Natural killer cell (primary cell): ENCODE measurements at regions not wholly inside any gene's neighbourhood (a gene's known extent, or its start where the extent isn't known, plus 50 kb on each side); places are given as distances from the start of the nearest gene placed in this dataset.
"Not testable (repeated sequence)": the region's sequence is repeated elsewhere in the genome, so short reads cannot be mapped to it uniquely, and the experiment has no call there.

Experiments
- ATAC-seq, 3 donors: fragments of 150-1000 bp in 2 of 3; fragments of 200-7000 bp in 1 of 3; cut with Tn5 transposase; 1 replicate in 1 of 3; 2 replicates in 2 of 3; pipeline ENCODE4 v1.10.0; 2021; ENCODE audit warnings: mild to moderate bottlenecking in 2 of 3, moderate library complexity in 2 of 3
- DNase-seq, 2 donors: peaks; one replicate each; pipeline versions ENCODE4 v3.0.0 to v3.0.0-alpha.2; 2013 to 2021; ENCODE audit warnings: mixed read lengths in 1 of 2
- H3K27ac ChIP-seq: one replicate; pipeline ENCODE4 v1.5.1; 2013; ENCODE audit warnings: mild to moderate bottlenecking, low read length
- H3K27me3 ChIP-seq: one replicate; pipeline ENCODE4 v1.6.1; 2013; ENCODE audit warnings: low read length; ENCODE audit not compliant: control insufficient read depth, insufficient read depth
- H3K36me3 ChIP-seq: one replicate; pipeline ENCODE4 v1.6.1; 2013; ENCODE audit warnings: low read length; ENCODE audit not compliant: control insufficient read depth, insufficient read depth
- H3K4me1 ChIP-seq: one replicate; pipeline ENCODE4 v1.6.1; 2013; ENCODE audit warnings: low read length; ENCODE audit not compliant: control insufficient read depth, insufficient read depth
- H3K4me3 ChIP-seq: one replicate; pipeline ENCODE4 v1.5.1; 2013; ENCODE audit warnings: low read length
- H3K9me3 ChIP-seq: one replicate; pipeline ENCODE4 v1.6.1; 2013; ENCODE audit warnings: low read length; ENCODE audit not compliant: control insufficient read depth, insufficient read depth
- H3K27ac Mint-ChIP-seq, 2 donors: one replicate each; pipeline ENCODE4 v1.8.0; 2022; ENCODE audit warnings: mild to moderate bottlenecking in 2 of 2, mixed read lengths in 2 of 2, moderate library complexity in 1 of 2
- H3K27me3 Mint-ChIP-seq, 2 donors: one replicate each; pipeline ENCODE4 v1.8.0; 2022; ENCODE audit warnings: low read depth in 2 of 2, mixed read lengths in 2 of 2
- H3K36me3 Mint-ChIP-seq: one replicate; pipeline ENCODE4 v1.8.0; 2022; ENCODE audit warnings: mixed read lengths
- H3K4me1 Mint-ChIP-seq, 2 donors: one replicate each; pipeline ENCODE4 v1.8.0; 2022; ENCODE audit warnings: mixed read lengths in 2 of 2
- H3K4me3 Mint-ChIP-seq: one replicate; pipeline ENCODE4 v1.8.0; 2022; ENCODE audit warnings: mild to moderate bottlenecking, moderate library complexity, mixed read lengths
- H3K9me3 Mint-ChIP-seq, 2 donors: one replicate each; pipeline ENCODE4 v1.8.0; 2022; ENCODE audit warnings: mixed read lengths in 2 of 2
- CTCF ChIP-seq: fragments of 200-600 bp; IDR thresholded peaks from one replicate; pipeline ENCODE4 v1.8.0; 2022; ENCODE audit warnings: antibody characterized with exemption
- WGBS: methylation state at CpG from one replicate; pipeline ENCODE4 v1.1.7; 2013; ENCODE audit warnings: missing lambda C conversion rate; ENCODE audit not compliant: insufficient coverage; 5-methylcytosine and 5-hydroxymethylcytosine counted together
- intact Hi-C: fragments of 100-400 bp; cut with micrococcal nuclease; formaldehyde crosslinking; loops from one replicate; pipeline ENCODE4 v1.14.2; 2022

GRCh38 chr10:6985644-6986043 lies 405.6 kb upstream of the PRKCQ start:
- H3K27ac Mint-ChIP-seq: no peak overlapping the region
- WGBS: 88% methylated on average over 9 of the region's 9 CpGs
- Histone ChIP-seq H3K27ac (no peak overlapping the region), H3K27me3 (no peaks in the 10 kb centered on the region), H3K4me3 (no peak overlapping the region), H3K36me3 (no peaks in the 10 kb centered on the region), H3K9me3 (no peaks in the 10 kb centered on the region), H3K4me1 (peaks cover 4% of the 10 kb centered on the region)
- H3K27me3 Mint-ChIP-seq: no peaks in the 10 kb centered on the region
- intact Hi-C loops: no loop called here
- no peak for DNase-seq
- no peak for ATAC-seq
- H3K4me1 Mint-ChIP-seq: peaks cover 11 to 24% of the 10 kb centered on the region in 2 donors
- H3K36me3 Mint-ChIP-seq: no peaks in the 10 kb centered on the region
- TF ChIP-seq CTCF: no peak
- no peak overlapping the region for H3K4me3 Mint-ChIP-seq
- no peaks in the 10 kb centered on the region for H3K9me3 Mint-ChIP-seq

DNA sequence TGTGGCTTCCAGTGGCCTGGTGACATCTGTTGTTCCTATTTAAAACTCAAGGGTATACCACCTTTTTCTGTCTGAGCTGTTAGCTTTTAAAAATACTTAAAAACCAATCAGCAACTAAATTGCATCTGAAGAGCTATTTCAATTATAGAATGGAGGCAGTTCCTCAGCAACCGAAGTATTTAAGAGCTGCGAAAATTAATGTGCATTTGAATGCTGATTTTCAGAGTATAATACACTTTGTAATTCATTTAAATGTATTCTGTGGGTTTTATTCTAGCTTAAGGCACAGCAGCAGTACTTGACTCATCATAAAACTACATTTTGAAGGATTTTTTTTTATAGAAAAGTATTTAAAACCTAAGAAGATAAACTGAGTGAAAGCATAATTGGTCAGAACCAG lies 404.9 kb upstream of the PRKCQ start:
- no peak overlapping the region for H3K4me3 Mint-ChIP-seq
- no CpG with 5 or more reads among the region's 2 CpGs for WGBS
- Histone ChIP-seq H3K4me3 (no peak overlapping the region), H3K36me3 (no peaks in the 10 kb centered on the region), H3K4me1 (peaks cover 7% of the 10 kb centered on the region), H3K27ac (no peak overlapping the region), H3K27me3 (no peaks in the 10 kb centered on the region), H3K9me3 (no peaks in the 10 kb centered on the region)
- no peaks in the 10 kb centered on the region for H3K9me3 Mint-ChIP-seq
- intact Hi-C loops: no loop called here
- no peaks in the 10 kb centered on the region for H3K27me3 Mint-ChIP-seq
- peaks cover 12 to 18% of the 10 kb centered on the region in 2 donors for H3K4me1 Mint-ChIP-seq
- ATAC-seq: no peak
- no peak for TF ChIP-seq CTCF
- DNase-seq: no peak
- no peak overlapping the region for H3K27ac Mint-ChIP-seq
- H3K36me3 Mint-ChIP-seq: no peaks in the 10 kb centered on the region

DNA sequence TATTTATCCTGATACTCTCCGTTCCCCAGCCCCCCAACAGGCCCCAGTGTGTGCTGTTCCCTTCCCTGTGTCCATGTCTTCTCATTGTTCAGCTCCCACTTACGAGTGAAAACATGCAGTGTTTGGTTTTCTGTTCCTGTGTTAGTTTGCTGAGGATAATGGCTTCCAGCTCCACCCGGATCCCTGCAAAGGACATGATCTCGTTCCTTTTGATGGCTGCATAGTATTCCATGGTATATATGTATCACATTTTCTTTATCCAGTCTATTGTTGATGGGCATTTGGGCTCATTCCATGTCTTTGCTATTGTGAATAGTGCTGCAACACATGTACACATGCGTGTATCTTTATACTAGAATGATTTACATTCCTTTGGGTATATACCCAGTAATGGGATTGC lies 403.9 kb upstream of the PRKCQ start:
- ATAC-seq, H3K9me3 ChIP-seq, H3K4me3 ChIP-seq, H3K27ac Mint-ChIP-seq, H3K36me3 ChIP-seq, H3K27me3 Mint-ChIP-seq, intact Hi-C loops, H3K4me1 Mint-ChIP-seq, H3K9me3 Mint-ChIP-seq, H3K27ac ChIP-seq, H3K4me1 ChIP-seq, DNase-seq, H3K4me3 Mint-ChIP-seq, H3K27me3 ChIP-seq, H3K36me3 Mint-ChIP-seq: not testable (repeated sequence)
- 100% methylated on average over 2 of the region's 5 CpGs for WGBS

DNA sequence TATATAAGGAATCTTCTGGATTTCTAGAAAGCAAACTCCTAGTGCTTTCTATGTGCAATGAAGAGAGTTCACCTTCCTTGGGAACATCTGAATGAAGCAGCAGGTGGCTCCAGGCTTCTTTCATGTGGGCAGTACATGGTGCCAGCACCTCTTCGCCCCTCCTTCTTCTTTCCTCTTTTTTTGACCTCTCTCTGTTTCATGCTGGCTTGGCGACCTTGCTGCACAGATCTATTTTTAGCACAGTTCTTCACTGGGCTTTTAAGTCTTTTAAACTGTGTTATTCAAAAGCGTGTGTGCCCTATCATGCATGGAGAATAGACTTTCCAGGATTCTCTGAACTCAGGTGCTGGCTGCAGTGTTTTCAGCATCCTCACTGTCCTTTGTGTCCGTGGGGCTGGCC lies 400.3 kb upstream of the PRKCQ start:
- 43% methylated on average over 4 of the region's 4 CpGs for WGBS
- no peaks in the 10 kb centered on the region for H3K27me3 Mint-ChIP-seq
- no peaks in the 10 kb centered on the region for H3K36me3 ChIP-seq
- TF ChIP-seq CTCF: no peak
- no peak overlapping the region for H3K27ac ChIP-seq
- peaks cover 7% of the 10 kb centered on the region for H3K4me1 ChIP-seq
- ATAC-seq (no peak), DNase-seq (no peak)
- H3K9me3 ChIP-seq: no peaks in the 10 kb centered on the region
- H3K4me1 Mint-ChIP-seq: peaks cover 6 to 24% of the 10 kb centered on the region in 2 donors
- intact Hi-C loops: no loop called here
- no peak overlapping the region for H3K27ac Mint-ChIP-seq
- no peaks in the 10 kb centered on the region for H3K36me3 Mint-ChIP-seq
- H3K4me3 Mint-ChIP-seq: no peak overlapping the region
- no peaks in the 10 kb centered on the region for H3K9me3 Mint-ChIP-seq
- no peaks in the 10 kb centered on the region for H3K27me3 ChIP-seq
- no peak overlapping the region for H3K4me3 ChIP-seq
